ENCODE measurements at regions not wholly inside any gene's neighbourhood (a gene's known extent, or its start where the extent isn't known, plus 50 kb on each side); places are given as distances from the start of the nearest gene placed in this dataset.

DNA sequence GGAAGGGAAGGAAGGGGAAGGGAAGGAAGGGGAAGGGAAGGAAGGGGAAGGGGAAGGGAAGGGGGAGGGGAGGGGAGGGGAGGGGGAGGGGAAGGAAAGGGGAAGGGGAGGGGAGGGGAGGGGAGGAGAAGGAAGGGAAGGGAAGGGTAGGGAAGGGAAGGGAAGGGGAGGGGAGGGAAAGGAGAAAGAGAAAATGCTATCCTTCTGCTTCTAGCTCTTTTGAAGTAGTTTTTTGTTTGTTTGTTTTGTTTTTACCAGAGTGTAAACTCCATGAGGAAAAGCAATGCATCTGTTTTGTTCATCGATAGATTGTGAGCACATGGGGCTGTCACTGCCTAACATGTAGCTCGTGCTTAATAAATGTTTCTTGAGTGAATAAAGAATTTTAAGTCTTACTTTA is 1592.7 kb upstream of the ACVR2A start:
- TF ChIP-seq, protein P1, sequence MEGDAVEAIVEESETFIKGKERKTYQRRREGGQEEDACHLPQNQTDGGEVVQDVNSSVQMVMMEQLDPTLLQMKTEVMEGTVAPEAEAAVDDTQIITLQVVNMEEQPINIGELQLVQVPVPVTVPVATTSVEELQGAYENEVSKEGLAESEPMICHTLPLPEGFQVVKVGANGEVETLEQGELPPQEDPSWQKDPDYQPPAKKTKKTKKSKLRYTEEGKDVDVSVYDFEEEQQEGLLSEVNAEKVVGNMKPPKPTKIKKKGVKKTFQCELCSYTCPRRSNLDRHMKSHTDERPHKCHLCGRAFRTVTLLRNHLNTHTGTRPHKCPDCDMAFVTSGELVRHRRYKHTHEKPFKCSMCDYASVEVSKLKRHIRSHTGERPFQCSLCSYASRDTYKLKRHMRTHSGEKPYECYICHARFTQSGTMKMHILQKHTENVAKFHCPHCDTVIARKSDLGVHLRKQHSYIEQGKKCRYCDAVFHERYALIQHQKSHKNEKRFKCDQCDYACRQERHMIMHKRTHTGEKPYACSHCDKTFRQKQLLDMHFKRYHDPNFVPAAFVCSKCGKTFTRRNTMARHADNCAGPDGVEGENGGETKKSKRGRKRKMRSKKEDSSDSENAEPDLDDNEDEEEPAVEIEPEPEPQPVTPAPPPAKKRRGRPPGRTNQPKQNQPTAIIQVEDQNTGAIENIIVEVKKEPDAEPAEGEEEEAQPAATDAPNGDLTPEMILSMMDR (IDR thresholded peaks at IDR 0.05): no peak
- no peak for TF ChIP-seq POLR2A (IDR thresholded peaks at IDR 0.05)

Data from uterus (tissue), 2 donors.